Left renal pelvis (tissue), 4 donors: ENCODE measurements at regions not wholly inside any gene's neighbourhood (a gene's known extent, or its start where the extent isn't known, plus 50 kb on each side); places are given as distances from the start of the nearest gene placed in this dataset.
"Not testable (repeated sequence)": the region's sequence is repeated elsewhere in the genome, so short reads cannot be mapped to it uniquely, and the experiment has no call there.

Source experiments
- DNase-seq, 4 donors: peaks; one replicate each; pipeline ENCODE4 v3.0.0-alpha.2; 2013; ENCODE audit warnings: low read depth in 4 of 4, low spot score in 3 of 4

DNA sequence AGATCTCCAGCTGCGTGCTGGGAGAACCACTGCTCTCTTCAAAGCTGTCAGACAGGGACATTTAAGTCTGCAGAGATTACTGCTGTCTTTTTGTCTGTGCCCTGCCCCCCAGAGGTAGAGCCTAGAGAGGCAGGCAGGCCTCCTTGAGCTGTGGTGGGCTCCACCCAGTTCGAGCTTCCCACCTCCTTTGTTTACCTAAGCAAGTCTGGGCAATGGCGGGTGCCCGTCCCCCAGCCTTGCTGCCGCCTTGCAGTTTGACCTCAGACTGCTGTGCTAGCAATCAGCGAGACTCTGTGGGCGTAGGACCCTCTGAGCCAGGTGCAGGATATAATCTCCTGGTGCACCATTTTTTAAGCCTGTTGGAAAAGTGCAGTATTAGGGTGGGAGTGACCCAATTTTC, 128.6 kb downstream of the ACTR3 start:
- not testable (repeated sequence) for DNase-seq

- no peak for DNase-seq
These were observed 130.8 kb downstream of the ACTR3 start for GRCh38 chr2:114020668-114021067.

DNA sequence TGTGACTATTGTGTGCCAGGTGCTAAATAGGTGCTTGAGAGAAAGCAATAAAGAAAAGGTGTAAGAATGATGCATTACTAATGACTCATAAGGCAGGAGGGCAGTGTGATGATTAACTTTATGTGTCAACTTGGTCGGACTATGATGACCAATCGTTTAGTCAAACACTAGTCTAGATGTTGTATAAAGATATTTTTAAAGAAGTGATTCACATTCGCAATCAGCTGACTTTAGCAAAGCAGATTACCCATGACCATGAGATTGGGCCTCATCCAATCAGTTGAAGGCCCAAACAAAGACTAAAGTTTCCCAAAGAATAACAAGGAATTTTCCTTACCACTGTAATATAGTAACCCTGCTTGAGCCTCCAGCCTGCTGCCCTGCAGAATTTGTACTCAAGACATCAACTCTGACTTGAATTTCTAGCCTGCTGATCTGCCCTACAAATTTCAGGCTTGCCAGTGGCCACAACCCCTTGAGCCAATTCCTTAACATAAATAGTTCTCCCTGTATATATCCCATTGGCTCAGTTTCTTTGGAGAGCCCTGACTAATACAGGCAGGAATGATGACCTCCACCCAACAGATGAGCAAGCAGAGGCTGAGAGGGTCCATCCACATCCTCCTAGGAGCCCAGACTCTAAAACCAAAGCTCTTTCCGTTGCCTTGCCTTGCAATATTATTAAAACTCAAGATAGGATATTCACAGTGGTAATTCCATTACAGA, 132.6 kb downstream of the ACTR3 start:
- no peak for DNase-seq

GRCh38 chr2:114024326-114024725, 134.4 kb downstream of the ACTR3 start:
- DNase-seq = no peak

DNA sequence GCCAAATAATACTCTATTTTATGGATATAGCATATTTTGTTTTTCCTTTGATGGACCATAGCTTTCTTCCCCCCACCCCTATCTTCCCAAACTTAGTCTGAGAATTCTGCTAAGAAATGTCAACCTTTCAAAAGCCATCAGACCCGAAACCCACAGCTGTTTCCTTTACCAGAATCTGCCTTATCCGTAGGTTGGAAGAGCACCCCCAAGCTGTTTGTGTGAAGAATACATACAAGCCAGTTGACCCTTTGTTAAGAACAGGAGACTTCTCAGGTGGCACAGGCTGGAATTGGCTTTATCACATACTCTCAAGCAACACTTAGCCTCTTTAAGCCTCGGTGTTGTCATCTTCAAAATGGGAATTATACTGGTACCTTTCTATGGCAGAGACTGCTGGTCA, 135.1 kb downstream of the ACTR3 start:
- DNase-seq = no peak

- no peak for DNase-seq
These were observed 137.5 kb downstream of the ACTR3 start for GRCh38 chr2:114027437-114027836.

GRCh38 chr2:114031605-114032505, 142.0 kb downstream of the ACTR3 start:
- DNase-seq = no peak

DNA sequence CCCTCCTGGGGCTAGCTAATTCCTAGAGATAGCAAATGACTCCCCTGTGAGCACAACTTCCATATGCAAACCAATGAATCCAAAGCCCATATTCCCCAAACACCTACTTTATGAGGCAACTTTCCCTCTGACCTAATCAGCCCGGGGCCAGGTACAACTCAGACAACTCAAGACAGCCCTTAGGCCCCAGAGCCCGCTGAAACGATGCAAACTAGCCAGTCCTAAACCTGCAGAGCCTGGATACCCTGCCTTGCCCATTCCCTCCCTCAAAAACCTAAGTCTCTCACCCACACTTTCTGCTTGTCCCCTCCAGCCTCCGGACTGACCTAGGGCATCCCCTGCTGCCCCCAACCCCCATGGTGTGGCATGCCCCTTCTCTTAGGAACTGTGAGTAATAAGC, 142.8 kb downstream of the ACTR3 start:
- DNase-seq = no peak

- no peak for DNase-seq
These were observed 144.9 kb downstream of the ACTR3 start for GRCh38 chr2:114034742-114035141.

GRCh38 chr2:114038710-114039109, 148.8 kb downstream of the ACTR3 start:
- no peak for DNase-seq

- DNase-seq = no peak
These were observed 149.8 kb downstream of the ACTR3 start for GRCh38 chr2:114039677-114040076.

DNA sequence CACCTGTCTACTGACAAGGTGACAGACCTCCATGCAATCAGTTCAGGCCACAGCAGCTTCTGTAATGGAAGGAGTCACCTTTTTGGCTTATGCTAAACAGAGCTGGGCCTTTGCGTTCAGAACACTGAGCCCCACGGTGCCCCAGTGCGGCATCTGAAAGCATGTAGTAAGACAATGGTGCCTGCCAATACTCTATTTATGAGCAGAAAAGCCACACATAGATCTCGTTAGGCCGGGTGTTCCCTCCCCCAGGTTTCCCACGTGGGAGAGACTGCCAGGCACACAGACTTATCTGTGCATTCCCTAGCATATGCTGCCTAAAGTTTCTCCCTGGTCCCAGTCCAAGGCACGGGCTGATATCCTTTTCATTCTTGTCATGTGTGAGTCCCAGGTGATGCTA, 150.9 kb downstream of the ACTR3 start:
- no peak for DNase-seq

- DNase-seq = no peak
These were observed 155.1 kb downstream of the ACTR3 start for GRCh38 chr2:114044985-114045384.

GRCh38 chr2:114046373-114046772, 156.5 kb downstream of the ACTR3 start:
- no peak for DNase-seq

- no peak for DNase-seq
These were observed 157.1 kb downstream of the ACTR3 start for GRCh38 chr2:114046866-114047435.

DNA sequence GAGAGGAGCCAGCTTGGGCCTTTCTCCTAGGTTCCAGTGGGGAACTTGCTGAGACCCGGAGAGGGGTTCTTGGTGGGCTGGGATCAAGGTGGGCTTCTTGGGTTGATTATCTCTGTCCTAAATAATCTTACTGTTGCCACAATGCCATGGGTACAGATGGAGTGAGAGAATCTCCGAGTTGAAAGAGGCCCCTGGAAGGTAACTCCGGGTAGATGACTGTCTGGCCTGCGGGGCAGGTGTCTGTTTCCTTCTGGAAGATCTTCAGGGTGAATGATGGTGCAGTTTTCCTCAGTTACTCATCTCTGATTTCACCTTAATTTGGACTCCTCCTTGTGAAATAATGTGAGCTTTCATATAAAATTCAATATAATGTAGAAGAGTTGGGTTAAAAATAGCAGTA, 159.4 kb downstream of the ACTR3 start:
- no peak for DNase-seq

DNA sequence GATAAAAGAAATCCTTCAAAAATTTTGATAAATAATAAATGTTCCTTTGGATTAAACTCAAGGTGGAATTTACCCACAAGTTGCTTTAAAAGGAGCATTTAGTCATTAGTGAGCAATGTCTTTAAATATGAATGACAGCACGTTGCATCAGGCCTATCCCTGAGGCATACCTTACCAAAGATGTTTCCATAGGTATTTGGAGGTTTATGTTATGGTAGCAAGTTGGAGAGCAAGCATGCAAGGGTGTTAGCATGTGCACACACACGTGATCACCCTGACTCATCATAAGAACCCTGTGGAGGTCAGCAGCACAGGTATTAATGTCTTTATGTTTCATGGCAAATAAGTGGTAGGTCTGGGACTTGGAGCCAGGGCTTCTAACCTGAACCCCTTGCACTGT, 159.9 kb downstream of the ACTR3 start:
- no peak for DNase-seq

DNA sequence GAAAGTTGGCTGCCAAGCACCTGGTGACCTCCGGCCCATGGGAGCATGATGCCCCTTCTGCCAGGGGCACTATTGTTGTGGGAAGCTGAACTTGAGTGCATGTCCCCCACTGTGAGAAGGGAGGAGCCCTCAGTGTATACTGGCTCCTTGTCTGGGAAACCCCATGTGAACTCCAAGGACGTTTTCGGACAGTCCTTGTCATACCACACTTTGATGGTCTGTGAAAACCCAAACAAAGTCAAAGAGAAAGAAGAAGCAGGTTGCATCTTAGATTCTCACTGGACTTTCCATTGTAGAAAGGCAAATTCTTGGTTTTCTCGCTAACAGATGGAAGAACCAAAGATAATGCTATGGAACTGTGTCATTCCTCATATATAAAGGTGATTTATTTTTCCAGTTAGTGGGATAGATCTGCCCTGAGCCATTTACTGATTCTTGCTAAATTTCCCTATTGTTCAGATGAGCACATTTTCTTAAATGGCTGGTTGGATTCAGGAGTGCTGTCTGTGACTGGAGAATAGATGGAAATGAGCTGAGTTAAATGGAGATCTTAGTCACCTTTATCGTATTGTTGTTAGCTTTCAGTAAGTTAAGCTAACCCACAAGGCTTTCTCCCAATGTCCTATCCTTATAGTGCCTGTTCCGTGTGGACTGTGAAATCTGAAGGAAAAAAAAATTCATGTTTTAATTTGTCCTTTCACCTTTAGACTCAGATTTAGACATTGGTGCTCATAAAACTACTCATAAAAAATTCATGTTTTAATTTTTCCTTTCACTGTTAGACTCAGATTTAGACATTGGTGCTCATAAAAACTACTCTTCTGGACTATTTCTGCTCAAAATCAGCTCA, 166.6 kb downstream of the ACTR3 start:
- no peak for DNase-seq

GRCh38 chr2:114057638-114058037, 167.7 kb downstream of the ACTR3 start:
- DNase-seq = no peak

DNA sequence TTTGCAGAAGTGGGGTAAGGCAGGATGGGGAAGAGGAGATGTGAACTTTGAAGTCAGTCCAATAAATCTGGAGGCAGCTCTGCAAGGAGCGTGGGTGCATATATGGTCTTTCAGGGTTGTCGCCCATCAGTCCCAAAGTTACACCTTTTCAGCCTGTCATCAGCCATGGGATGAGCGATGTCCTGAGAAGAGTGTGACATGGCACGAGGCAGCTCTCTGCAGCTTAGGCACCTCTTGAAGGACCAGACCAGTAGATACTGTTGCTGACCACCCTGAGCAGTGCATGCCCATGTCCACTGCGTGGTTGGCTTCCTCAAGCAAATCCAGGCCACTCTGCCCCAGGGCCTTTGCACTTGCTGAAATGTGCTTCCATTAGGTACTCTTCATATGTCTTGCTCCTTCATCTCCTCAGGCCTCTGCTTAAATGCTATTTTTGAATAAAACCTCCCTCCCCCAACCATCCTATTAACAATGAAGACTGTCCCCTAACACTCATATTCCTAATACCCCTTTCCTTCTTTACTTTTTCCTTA, 171.7 kb downstream of the ACTR3 start:
- DNase-seq = no peak

DNA sequence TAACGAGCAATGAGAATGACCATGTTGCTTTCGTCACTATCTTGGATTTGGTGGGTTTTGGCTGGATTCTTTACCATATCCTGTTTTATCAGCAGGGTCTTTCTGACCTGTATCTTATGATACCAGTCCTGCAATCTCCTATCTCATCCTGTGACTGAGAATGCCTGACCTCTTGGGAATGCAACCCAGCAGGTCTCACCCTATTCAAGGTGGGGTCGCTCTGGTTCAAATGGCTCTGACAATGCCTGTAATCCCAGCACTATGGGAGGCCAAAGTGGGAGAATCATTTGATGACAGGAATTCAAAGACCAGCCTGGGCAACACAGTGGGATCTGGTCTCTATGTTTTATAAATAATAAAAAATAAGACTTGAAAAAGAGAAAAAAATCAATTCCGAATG, 173.5 kb downstream of the ACTR3 start:
- DNase-seq = no peak
